ENCODE measurements at regions not wholly inside any gene's neighbourhood (a gene's known extent, or its start where the extent isn't known, plus 50 kb on each side); places are given as distances from the start of the nearest gene placed in this dataset.
A peak's percentile ranks its signal among the peaks of the same experiment; 100 is the strongest.

DNA sequence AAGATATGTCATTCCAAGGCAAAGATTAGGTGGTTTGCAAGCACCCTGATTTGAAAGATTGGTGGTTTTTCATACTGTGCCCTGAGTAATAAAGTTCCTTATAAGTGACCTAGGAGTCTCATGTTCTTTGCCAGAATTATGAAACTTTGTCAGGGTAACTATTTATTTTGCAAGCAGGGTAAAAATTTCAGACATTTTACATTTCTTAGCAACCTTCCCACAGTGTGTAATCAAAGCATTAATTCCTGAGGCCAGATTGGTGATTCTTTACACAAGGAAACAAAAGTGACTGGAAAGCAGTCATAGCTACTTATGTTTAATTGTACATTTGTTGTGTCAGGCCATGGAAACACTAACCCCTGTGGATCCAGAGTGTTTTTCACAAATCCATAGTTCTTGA, 998.0 kb upstream of the B3GALT2 start:
- H2BK5ac ChIP-seq (ENCODE audit: low read depth, low read length, poor library complexity): no peak overlapping the region
- no peak overlapping the region for H3K4me2 ChIP-seq (ENCODE audit: low read length)
- H3K79me1 ChIP-seq (ENCODE audit: low read length): no peaks in the 10 kb centered on the region
- H3K4me1 ChIP-seq (ENCODE audit: control insufficient read depth in 1 of 2, insufficient read depth in 2 of 2, low read length in 2 of 2): peaks cover 3 to 4% of the 10 kb centered on the region in 2 experiments
- H2BK12ac ChIP-seq (ENCODE audit: low read length): no peak overlapping the region
- no peak overlapping the region for H3K4ac ChIP-seq (ENCODE audit: low read depth, low read length)
- H2BK120ac ChIP-seq (ENCODE audit: insufficient read depth, low read length, poor library complexity): no peak overlapping the region
- H3K27ac ChIP-seq (ENCODE audit: low read depth, low read length): no peak overlapping the region
- peak in 1 of 2 donors; percentile 55 for DNase-seq
- H2AFZ ChIP-seq (ENCODE audit: insufficient read depth, low read length, poor library complexity): no peak overlapping the region
- no peak overlapping the region for H3K23ac ChIP-seq (ENCODE audit: low read length)
- H4K8ac ChIP-seq (ENCODE audit: low read depth, low read length): no peak overlapping the region
- no peak overlapping the region for H3K4me3 ChIP-seq (ENCODE audit: low read depth, low read length)
- no peak overlapping the region for H2AK5ac ChIP-seq (ENCODE audit: low read length)
- no peak overlapping the region for H4K12ac ChIP-seq (ENCODE audit: low read depth, low read length)
- no peaks in the 10 kb centered on the region for H3K79me2 ChIP-seq (ENCODE audit: control insufficient read depth, insufficient read depth, low read length, poor library complexity)
- no peaks in the 10 kb centered on the region for H3K27me3 ChIP-seq (ENCODE audit: insufficient read depth, low read length)
- H3K36me3 ChIP-seq (ENCODE audit: control insufficient read depth in 1 of 2, insufficient read depth in 2 of 2, low read length in 2 of 2): no peaks in the 10 kb centered on the region
- no peak overlapping the region for H3K14ac ChIP-seq (ENCODE audit: low read length)
- no peak overlapping the region for H4K91ac ChIP-seq (ENCODE audit: low read depth, low read length)
- no peak overlapping the region for H3K18ac ChIP-seq (ENCODE audit: low read length)
- H3K9ac ChIP-seq (ENCODE audit: low read length): no peak overlapping the region
- H3K9me3 ChIP-seq (ENCODE audit: insufficient read depth, low read depth, low read length): no peaks in the 10 kb centered on the region

DNA sequence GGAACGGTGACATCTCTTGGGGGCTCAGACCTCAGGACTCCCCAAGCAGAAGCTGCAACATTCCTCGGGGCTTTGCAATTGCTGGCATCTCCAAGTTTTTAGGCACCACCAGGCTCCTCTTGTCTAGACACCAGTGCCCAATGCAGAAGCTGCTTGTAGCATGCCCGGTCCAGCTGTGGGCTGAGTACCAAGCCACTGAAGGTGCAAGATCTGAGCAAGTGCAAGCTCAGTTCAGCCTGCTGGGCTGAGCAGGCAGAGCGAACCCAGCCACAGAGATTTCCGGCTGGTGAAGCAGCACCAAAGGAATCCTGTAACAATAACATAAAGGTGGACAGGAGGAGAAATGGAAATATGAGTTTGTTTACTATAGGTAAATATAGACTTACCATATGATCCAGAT, 995.4 kb upstream of the B3GALT2 start:
- WGBS (ENCODE audit: extremely low coverage, insufficient coverage, insufficient read length): no CpG with 5 or more reads among the region's 5 CpGs

DNA sequence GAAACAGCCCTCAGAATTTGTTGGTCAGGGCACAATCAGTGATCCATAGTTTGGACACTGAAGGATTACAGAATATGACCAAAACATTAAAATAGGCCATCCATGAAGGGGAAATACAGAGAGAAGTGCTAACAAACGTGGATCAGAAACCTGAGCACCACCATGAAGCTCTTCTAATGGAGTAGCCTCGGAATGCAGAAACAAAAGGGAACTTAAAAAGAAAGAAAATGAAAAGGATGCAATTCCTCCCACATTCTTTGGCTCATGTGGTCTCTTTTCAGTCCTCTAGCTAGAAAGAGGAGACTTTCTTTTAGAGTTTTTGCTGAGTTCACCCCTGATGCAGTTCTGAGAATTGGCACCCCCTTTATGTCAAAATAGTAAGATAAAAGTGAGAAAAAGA, 989.8 kb upstream of the B3GALT2 start:
- no peaks in the 10 kb centered on the region for H3K79me2 ChIP-seq (ENCODE audit: control insufficient read depth, insufficient read depth, low read length, poor library complexity)
- no peaks in the 10 kb centered on the region for H3K9me3 ChIP-seq (ENCODE audit: insufficient read depth, low read depth, low read length)
- H3K23ac ChIP-seq (ENCODE audit: low read length): no peak overlapping the region
- peaks cover 0 to 3% of the 10 kb centered on the region in 2 experiments for H3K4me1 ChIP-seq (ENCODE audit: control insufficient read depth in 1 of 2, insufficient read depth in 2 of 2, low read length in 2 of 2)
- H2BK12ac ChIP-seq (ENCODE audit: low read length): no peak overlapping the region
- H3K27me3 ChIP-seq (ENCODE audit: insufficient read depth, low read length): no peaks in the 10 kb centered on the region
- DNase-seq: no peak
- H3K36me3 ChIP-seq (ENCODE audit: control insufficient read depth in 1 of 2, insufficient read depth in 2 of 2, low read length in 2 of 2): no peaks in the 10 kb centered on the region
- H2AK5ac ChIP-seq (ENCODE audit: low read length): no peak overlapping the region
- H3K79me1 ChIP-seq (ENCODE audit: low read length): no peaks in the 10 kb centered on the region
- H3K14ac ChIP-seq (ENCODE audit: low read length): no peak overlapping the region
- no peak overlapping the region for H2BK120ac ChIP-seq (ENCODE audit: insufficient read depth, low read length, poor library complexity)
- H4K91ac ChIP-seq (ENCODE audit: low read depth, low read length): no peak overlapping the region
- no peak overlapping the region for H3K4me2 ChIP-seq (ENCODE audit: low read length)
- H3K18ac ChIP-seq (ENCODE audit: low read length): no peak overlapping the region
- no peak overlapping the region for H3K4me3 ChIP-seq (ENCODE audit: low read depth, low read length)
- H4K12ac ChIP-seq (ENCODE audit: low read depth, low read length): no peak overlapping the region
- H3K4ac ChIP-seq (ENCODE audit: low read depth, low read length): no peak overlapping the region
- H2BK5ac ChIP-seq (ENCODE audit: low read depth, low read length, poor library complexity): no peak overlapping the region
- H2AFZ ChIP-seq (ENCODE audit: insufficient read depth, low read length, poor library complexity): no peak overlapping the region
- no peak overlapping the region for H3K27ac ChIP-seq (ENCODE audit: low read depth, low read length)
- no peak overlapping the region for H4K8ac ChIP-seq (ENCODE audit: low read depth, low read length)
- no peak overlapping the region for H3K9ac ChIP-seq (ENCODE audit: low read length)
- WGBS (ENCODE audit: extremely low coverage, insufficient coverage, insufficient read length): no CpG with 5 or more reads among the region's 2 CpGs

More for the DNA sequence above, 995.4 kb upstream of the B3GALT2 start:
- DNase-seq: no peak
- Histone ChIP-seq H3K18ac (ENCODE audit: low read length) (no peak overlapping the region), H2AFZ (ENCODE audit: insufficient read depth, low read length, poor library complexity) (no peak overlapping the region), H3K79me2 (ENCODE audit: control insufficient read depth, insufficient read depth, low read length, poor library complexity) (no peaks in the 10 kb centered on the region), H2BK12ac (ENCODE audit: low read length) (no peak overlapping the region), H3K36me3 (ENCODE audit: control insufficient read depth in 1 of 2, insufficient read depth in 2 of 2, low read length in 2 of 2) (no peaks in the 10 kb centered on the region), H3K9me3 (ENCODE audit: insufficient read depth, low read depth, low read length) (no peaks in the 10 kb centered on the region), H3K23ac (ENCODE audit: low read length) (no peak overlapping the region), H2BK120ac (ENCODE audit: insufficient read depth, low read length, poor library complexity) (no peak overlapping the region), H3K4me3 (ENCODE audit: low read depth, low read length) (no peak overlapping the region), H2AK5ac (ENCODE audit: low read length) (no peak overlapping the region), H4K91ac (ENCODE audit: low read depth, low read length) (no peak overlapping the region), H3K27ac (ENCODE audit: low read depth, low read length) (no peak overlapping the region), H4K8ac (ENCODE audit: low read depth, low read length) (no peak overlapping the region), H3K4me1 (ENCODE audit: control insufficient read depth in 1 of 2, insufficient read depth in 2 of 2, low read length in 2 of 2) (peaks cover 3 to 4% of the 10 kb centered on the region in 2 experiments), H3K4ac (ENCODE audit: low read depth, low read length) (no peak overlapping the region), H2BK5ac (ENCODE audit: low read depth, low read length, poor library complexity) (no peak overlapping the region), H3K9ac (ENCODE audit: low read length) (no peak overlapping the region), H4K12ac (ENCODE audit: low read depth, low read length) (no peak overlapping the region), H3K27me3 (ENCODE audit: insufficient read depth, low read length) (no peaks in the 10 kb centered on the region), H3K79me1 (ENCODE audit: low read length) (no peaks in the 10 kb centered on the region), H3K14ac (ENCODE audit: low read length) (no peak overlapping the region), H3K4me2 (ENCODE audit: low read length) (no peak overlapping the region)

DNA sequence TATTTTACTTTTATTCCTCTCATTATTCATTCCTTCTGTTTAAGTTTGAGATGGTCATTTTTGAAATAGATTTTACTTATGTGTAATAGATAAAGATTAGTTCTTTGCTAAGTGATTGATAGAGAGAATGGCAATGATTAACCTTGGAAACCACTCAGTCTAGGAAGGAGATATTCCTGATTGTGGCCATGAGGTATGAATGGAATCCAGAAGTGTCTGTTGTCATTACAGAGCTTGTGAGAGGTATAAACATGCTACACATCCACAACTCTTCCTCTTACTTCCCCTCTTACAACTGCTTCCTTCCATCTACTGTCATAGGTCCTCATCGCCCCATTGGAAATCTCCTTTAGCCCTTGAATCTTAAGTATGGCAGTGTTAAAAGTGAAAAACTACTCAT, 988.8 kb upstream of the B3GALT2 start:
- no peaks in the 10 kb centered on the region for H3K79me1 ChIP-seq (ENCODE audit: low read length)
- no peak overlapping the region for H3K4ac ChIP-seq (ENCODE audit: low read depth, low read length)
- H4K91ac ChIP-seq (ENCODE audit: low read depth, low read length): no peak overlapping the region
- peaks cover 0 to 3% of the 10 kb centered on the region in 2 experiments for H3K4me1 ChIP-seq (ENCODE audit: control insufficient read depth in 1 of 2, insufficient read depth in 2 of 2, low read length in 2 of 2)
- H3K27ac ChIP-seq (ENCODE audit: low read depth, low read length): no peak overlapping the region
- H4K8ac ChIP-seq (ENCODE audit: low read depth, low read length): no peak overlapping the region
- H2BK5ac ChIP-seq (ENCODE audit: low read depth, low read length, poor library complexity): no peak overlapping the region
- no peak overlapping the region for H2AK5ac ChIP-seq (ENCODE audit: low read length)
- H3K14ac ChIP-seq (ENCODE audit: low read length): no peak overlapping the region
- no peak overlapping the region for H4K12ac ChIP-seq (ENCODE audit: low read depth, low read length)
- no peak overlapping the region for H2BK120ac ChIP-seq (ENCODE audit: insufficient read depth, low read length, poor library complexity)
- WGBS (ENCODE audit: extremely low coverage, insufficient coverage, insufficient read length): no CpG with 5 or more reads among the region's 1 CpG
- no peak overlapping the region for H3K4me2 ChIP-seq (ENCODE audit: low read length)
- H2BK12ac ChIP-seq (ENCODE audit: low read length): no peak overlapping the region
- H3K23ac ChIP-seq (ENCODE audit: low read length): no peak overlapping the region
- H3K79me2 ChIP-seq (ENCODE audit: control insufficient read depth, insufficient read depth, low read length, poor library complexity): no peaks in the 10 kb centered on the region
- no peaks in the 10 kb centered on the region for H3K27me3 ChIP-seq (ENCODE audit: insufficient read depth, low read length)
- no peaks in the 10 kb centered on the region for H3K36me3 ChIP-seq (ENCODE audit: control insufficient read depth in 1 of 2, insufficient read depth in 2 of 2, low read length in 2 of 2)
- H2AFZ ChIP-seq (ENCODE audit: insufficient read depth, low read length, poor library complexity): no peak overlapping the region
- no peak overlapping the region for H3K4me3 ChIP-seq (ENCODE audit: low read depth, low read length)
- H3K18ac ChIP-seq (ENCODE audit: low read length): no peak overlapping the region
- peak in 1 of 2 donors; percentile 12 for DNase-seq
- H3K9ac ChIP-seq (ENCODE audit: low read length): no peak overlapping the region
- H3K9me3 ChIP-seq (ENCODE audit: insufficient read depth, low read depth, low read length): no peaks in the 10 kb centered on the region

DNA sequence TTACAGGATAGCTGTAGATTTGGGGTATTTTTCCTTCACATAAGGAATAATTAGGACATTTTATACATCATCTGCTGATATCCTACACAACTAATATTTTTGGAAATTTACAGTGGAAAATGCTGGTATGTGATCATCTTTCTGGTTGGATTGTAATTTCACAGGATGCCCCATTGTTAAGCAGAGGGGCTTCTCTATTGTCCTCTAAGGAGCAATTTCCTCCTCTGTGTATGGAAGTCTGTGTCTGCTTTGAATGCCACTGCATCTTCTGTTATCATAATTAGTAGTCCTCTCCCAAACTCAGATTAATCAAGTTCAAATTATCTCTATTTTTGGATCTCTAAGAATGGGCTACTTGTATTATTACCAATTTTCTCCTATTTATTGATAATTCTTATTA, 988.1 kb upstream of the B3GALT2 start:
- no peaks in the 10 kb centered on the region for H3K27me3 ChIP-seq (ENCODE audit: insufficient read depth, low read length)
- H3K36me3 ChIP-seq (ENCODE audit: control insufficient read depth in 1 of 2, insufficient read depth in 2 of 2, low read length in 2 of 2): no peaks in the 10 kb centered on the region
- H4K12ac ChIP-seq (ENCODE audit: low read depth, low read length): no peak overlapping the region
- no peaks in the 10 kb centered on the region for H3K9me3 ChIP-seq (ENCODE audit: insufficient read depth, low read depth, low read length)
- no peak overlapping the region for H3K4me2 ChIP-seq (ENCODE audit: low read length)
- no peak overlapping the region for H3K23ac ChIP-seq (ENCODE audit: low read length)
- no peak overlapping the region for H4K8ac ChIP-seq (ENCODE audit: low read depth, low read length)
- H2AK5ac ChIP-seq (ENCODE audit: low read length): no peak overlapping the region
- H3K14ac ChIP-seq (ENCODE audit: low read length): no peak overlapping the region
- H2AFZ ChIP-seq (ENCODE audit: insufficient read depth, low read length, poor library complexity): no peak overlapping the region
- H2BK120ac ChIP-seq (ENCODE audit: insufficient read depth, low read length, poor library complexity): no peak overlapping the region
- no peak for DNase-seq
- H3K9ac ChIP-seq (ENCODE audit: low read length): no peak overlapping the region
- H3K18ac ChIP-seq (ENCODE audit: low read length): no peak overlapping the region
- no peak overlapping the region for H2BK12ac ChIP-seq (ENCODE audit: low read length)
- H3K4me1 ChIP-seq (ENCODE audit: control insufficient read depth in 1 of 2, insufficient read depth in 2 of 2, low read length in 2 of 2): no peaks in the 10 kb centered on the region
- H3K79me1 ChIP-seq (ENCODE audit: low read length): no peaks in the 10 kb centered on the region
- no peak overlapping the region for H3K4me3 ChIP-seq (ENCODE audit: low read depth, low read length)
- H3K79me2 ChIP-seq (ENCODE audit: control insufficient read depth, insufficient read depth, low read length, poor library complexity): no peaks in the 10 kb centered on the region
- no peak overlapping the region for H2BK5ac ChIP-seq (ENCODE audit: low read depth, low read length, poor library complexity)
- H3K4ac ChIP-seq (ENCODE audit: low read depth, low read length): no peak overlapping the region
- H4K91ac ChIP-seq (ENCODE audit: low read depth, low read length): no peak overlapping the region
- H3K27ac ChIP-seq (ENCODE audit: low read depth, low read length): no peak overlapping the region
